ENCODE measurements at regions not wholly inside any gene's neighbourhood (a gene's known extent, or its start where the extent isn't known, plus 50 kb on each side); places are given as distances from the start of the nearest gene placed in this dataset.

DNA sequence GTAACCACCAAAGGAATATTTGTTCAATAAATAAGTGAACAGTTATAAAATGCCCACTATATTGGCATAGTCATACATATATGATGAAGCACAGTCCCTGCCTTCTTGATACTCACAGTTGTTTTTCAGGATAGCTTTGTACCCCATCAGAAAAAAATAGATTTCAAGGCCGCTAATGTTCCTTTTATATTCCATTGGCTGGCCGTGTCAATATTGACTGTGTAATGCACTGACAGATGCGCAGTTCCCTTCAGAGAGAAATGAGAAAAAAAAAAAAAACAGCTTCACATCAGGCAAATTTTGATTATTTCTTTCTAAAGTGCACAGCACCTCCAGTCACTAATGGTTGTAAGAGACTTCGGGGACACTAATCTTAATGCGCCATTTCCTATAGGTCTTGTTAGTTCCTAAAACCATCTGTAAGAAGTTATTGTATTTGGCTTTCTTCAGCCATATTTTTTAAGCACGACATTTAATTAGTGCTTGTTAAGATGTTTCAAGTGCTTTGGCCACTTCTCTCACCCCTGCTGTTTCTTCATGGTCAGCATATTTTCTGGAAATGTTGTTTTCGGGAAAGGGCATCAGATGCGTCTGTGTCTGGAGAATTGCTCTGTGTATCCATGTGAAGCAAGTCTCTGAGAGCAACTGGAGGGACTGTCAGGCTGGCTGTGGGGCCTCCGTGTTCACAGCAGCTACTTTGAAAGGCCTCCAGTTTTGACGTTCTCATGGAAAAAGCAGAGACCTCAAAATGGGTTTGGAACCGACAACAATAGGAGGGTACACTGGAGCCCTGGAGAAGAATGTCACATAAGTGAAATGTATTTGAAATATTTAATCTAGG, 378.3 kb downstream of the MTX2 start:
- no peak for DNase-seq (ENCODE audit: low read depth)

- DNase-seq (ENCODE audit: low read depth): no peak
Observed at GRCh38 chr2:176648700-176649297, 379.6 kb downstream of the MTX2 start.

GRCh38 chr2:176650104-176650837, 381.0 kb downstream of the MTX2 start:
- no peak for DNase-seq (ENCODE audit: low read depth)

DNA sequence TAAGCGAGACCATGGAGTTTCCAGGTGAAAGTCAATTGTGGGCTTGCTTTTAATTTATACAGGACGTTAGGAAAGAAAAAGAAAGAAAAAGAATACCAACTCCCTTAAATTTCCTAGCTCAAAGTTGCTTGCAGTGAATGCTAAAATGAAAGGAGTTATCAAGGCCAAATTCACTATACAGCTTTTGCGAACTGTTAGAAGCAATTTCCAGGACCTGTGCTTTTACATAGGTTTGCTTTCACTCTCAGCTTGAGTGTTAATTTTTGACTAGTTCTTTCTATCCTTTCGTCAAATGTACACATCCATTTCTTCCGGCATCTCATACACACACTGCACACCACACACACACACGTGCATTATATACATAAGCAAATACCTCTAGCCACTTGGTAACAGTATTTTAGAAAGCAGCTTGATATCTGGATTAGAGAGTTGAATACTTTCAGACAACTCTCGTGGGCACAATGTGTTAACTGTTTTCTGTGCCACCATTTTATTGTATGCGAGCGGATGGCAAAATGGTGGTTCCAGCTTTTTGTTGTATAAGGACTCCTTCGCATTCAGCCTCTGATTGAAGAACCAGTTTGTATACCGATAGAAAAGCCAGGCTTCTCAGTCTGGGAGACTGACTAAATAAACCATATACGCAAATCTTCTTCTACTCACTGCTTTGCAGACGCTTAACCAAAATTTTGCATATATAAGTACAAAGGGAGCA, 381.8 kb downstream of the MTX2 start:
- DNase-seq (ENCODE audit: low read depth): no peak

DNA sequence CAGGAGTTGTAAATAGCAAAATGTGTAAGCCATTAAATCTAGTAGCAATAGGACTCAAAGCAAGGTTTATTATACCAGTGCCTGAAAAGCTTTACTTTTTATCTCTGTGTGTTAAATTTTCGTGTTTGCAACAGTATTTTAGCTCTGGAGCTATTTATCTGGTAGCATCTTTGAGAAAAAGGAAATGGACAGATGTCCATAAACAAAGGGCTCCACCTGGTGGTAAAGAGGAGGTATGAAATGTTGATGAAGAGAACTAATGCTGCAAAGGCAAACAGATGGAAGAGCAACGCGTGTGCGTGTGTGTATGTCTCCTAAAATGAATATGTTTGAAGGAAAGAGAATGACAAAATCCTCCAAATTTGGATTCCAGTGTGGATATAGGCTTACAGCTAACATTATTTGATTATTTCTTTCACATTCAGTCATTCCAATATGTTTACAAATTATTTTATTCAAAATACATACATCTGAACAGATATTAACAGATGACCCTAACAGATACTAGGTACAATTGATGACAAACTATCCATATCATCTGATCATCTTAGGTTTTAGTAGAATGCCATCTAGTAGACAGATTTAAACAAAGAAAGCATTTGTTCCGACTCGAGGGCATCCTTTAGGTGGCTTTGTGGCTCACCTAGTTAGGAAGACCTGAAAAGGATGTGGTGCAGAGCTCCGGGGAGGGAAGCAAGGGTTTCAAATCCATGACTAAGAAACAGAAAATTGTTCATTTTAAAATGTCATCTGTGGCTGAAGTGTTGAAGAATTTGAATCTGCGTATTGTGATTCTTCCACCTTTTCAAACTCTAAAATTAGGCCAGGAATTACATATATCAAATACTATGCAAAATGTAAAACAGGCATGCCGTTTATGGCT, 383.3 kb downstream of the MTX2 start:
- no peak for DNase-seq (ENCODE audit: low read depth)

DNA sequence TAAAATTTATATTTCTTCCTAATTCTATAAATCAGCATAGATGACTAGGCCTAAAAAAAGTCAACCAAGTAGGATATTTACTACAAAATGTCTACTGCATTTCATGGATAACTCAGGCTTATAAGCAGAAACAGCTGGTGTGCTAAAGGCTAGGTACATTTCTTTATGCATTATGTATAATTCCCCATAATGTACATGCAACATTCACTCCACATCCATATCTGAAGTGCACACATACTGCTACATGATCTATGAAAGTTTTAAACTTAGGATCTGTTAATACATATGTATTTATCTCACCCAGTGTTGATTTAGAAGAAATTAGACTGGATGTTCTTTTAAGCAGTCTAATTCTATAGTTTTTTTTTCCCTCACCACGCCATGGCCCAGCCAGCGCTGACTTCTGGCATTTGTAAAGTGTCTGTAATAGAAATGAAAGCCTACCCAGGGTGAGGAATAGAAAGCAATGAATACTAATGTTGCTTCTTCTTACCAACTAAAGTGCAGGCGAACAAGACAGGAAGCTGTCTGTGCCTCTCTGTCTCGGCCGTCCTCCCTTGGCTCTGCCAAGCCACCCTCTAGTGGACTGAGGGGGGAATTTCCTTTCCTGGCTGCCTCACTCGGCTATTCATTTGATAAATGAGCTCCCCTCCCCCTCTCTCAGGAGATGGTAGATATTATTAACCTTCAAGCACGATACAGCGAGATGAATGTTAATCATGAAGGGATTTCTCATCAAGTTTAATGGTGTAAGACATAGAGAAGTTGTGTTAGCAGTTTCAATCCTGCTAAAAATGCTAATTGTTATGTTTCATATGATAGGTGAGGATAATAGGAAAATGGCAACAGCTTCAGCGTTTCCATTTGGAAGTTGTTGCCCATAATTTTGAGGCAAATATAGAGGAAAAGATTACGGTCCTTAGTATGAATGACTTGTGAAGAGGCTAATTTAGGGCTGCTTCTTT, 384.5 kb downstream of the MTX2 start:
- no peak for DNase-seq (ENCODE audit: low read depth)

- no peak for DNase-seq (ENCODE audit: low read depth)
Observed at GRCh38 chr2:176656038-176656775, 387.0 kb downstream of the MTX2 start.

DNA sequence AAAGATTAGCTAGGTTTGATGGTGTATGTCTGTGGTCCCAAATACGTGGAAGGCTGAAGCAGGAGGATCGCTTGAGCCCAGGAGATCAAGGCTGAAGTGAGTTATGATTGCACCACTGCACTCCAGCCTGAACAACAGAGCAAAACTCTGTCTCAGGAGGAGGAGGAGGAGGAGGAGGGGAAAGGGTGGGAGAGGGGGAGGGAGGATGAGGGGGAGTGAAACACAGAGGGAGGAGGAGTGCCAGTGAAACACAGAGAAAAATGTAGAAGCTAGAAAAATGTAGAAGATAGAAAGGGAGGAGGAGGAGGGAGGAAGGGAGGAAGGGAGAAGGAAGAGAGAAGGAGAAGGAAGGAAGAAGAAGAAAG, 387.5 kb downstream of the MTX2 start:
- no peak for DNase-seq (ENCODE audit: low read depth)

- no peak for DNase-seq (ENCODE audit: low read depth)
Observed at GRCh38 chr2:176657393-176657792, 388.2 kb downstream of the MTX2 start.

DNA sequence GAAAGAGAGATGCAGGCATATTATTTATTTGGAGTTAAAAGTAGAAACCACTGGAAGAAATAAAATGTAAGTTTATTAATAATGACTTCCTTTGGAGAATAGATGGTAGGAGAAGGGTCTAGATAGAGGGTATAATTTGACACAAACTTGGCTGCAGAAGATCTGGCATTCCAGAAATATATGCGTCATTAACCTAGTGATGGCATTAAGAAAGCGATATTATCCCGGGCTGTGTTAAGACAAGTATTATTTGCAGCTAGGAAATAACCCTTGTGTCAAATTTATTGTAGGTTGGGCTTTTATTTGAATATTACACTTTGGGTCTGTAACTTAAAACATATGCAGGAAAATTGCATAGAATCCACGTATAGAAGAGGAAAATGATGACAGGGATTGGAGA, 389.5 kb downstream of the MTX2 start:
- DNase-seq (ENCODE audit: low read depth): no peak

DNA sequence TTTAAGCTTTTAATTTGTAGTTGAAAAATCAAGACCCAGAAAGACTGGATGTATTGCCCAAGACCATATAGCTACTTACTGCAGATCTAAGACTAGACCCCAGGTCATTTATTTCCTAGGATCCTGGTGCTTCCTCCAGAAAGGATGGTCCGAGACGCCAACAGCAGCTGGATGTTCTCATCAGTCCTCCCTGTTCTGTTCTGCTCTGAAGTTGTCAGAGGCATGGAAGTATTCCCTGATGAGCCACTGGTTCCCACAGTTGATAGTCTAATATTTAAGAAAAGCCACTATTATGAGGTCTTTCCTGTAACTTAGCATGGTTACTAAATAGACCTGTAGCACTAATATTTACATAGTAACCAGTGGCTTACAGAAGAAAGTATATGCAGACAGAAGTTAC, 393.5 kb downstream of the MTX2 start:
- DNase-seq (ENCODE audit: low read depth): no peak

DNA sequence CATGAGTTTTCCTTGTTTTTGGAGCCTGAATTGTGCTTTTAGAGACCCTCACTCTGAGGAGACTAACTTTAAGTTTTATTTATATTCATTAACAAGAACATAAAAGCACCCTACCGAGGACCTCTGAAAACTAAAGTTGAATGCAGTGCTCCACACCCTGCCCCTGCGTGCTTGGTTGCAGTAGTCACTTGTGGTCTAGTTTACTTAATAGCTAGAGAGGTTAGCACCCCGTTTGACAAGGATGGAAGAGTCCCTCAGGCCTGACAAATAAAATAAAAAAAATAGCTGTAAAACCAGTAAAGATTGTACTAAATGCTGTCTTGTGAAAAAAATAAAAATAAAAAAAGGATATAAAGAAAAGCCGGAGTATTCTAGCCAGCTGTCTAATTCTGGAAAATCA, 395.2 kb downstream of the MTX2 start:
- no peak for DNase-seq (ENCODE audit: low read depth)

DNA sequence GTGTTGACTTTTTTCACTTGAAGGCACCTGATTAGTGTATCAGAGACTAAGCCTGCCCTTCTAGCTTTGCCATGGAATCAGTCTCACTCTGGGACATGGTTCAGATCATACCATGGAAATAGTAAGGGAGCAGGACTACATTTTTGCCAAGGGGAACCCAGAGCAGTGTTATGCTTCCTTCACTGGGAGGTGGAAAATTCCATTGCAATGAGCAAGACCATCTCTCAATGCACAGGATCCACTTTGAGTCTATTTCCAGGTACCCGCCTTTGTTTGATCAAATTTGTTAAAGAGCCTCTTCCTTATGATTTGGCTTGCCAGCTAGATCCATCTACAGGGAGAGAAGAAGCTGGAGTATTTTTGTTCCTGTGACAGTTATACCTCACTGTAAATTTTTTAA, 395.8 kb downstream of the MTX2 start:
- DNase-seq (ENCODE audit: low read depth): no peak

DNA sequence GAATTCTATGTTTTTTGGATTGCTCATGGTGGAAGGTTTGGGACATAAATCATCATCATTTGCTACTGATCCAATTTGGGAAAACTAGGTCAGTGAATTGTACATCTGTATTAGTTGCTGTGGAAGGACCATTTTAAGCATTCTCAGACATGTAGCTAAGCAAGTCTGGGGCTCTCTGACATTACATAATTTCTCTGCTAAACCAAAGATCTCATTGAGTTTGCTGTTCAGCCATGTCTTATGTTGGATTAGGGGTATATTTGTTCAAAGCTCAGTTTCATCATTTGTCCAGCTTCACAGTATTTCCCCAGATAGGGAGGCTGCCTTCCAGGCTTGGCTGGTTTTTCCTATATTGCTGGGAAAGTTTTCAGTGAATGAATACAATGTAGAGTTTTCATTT, 399.7 kb downstream of the MTX2 start:
- DNase-seq (ENCODE audit: low read depth): no peak

- no peak for DNase-seq (ENCODE audit: low read depth)
Observed at GRCh38 chr2:176669398-176670174, 400.3 kb downstream of the MTX2 start.

GRCh38 chr2:176675271-176675949, 406.2 kb downstream of the MTX2 start:
- DNase-seq (ENCODE audit: low read depth): no peak

DNA sequence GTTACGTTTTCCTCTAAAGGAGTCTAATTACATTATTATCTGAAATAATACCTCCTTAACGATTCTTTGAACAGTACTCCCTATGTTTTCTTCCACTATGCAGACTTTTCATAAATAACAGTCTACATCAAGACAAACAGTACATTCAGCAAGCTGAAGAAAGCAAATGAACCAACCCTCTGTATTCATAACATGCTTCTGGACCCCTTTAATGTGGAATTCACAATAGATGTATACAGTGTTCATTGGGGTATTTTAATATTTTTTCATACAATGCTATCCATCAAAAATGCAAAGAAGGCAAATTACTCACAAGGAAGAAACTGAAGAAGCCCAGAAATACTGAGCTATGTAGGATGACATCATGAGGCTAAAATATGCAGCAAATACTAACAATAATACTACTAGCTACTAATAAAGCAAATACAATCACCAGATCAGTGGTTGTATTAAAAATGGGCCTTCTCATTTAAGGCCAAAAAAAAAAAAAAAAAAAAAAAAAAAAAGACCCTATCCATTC, 408.6 kb downstream of the MTX2 start:
- no peak for DNase-seq (ENCODE audit: low read depth)

DNA sequence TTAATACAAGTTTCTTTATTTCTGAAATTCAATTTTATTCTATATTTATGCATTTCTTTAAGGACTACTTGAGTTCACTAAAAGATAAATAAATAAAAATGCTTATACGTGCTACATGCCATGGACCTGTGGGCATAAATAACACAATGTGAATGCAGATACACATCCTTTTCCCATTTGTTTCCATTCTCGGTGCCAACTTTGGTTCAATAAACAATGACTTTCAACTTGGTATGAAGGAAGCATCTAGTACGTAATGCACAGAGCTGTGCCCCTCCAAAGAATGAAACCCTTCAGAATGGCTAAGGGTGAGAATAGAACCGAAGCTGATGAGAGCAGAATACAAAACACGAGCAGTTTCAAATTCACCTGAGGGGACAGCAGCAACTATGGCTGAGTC, 409.3 kb downstream of the MTX2 start:
- no peak for DNase-seq (ENCODE audit: low read depth)

Measured in stimulated activated CD8-positive, alpha-beta memory T cell treated with anti-CD3 and anti-CD28 coated beads, Interleukin-7, amount 100 ng/mL, for 24 hours (primary cell).